ENCODE measurements at regions not wholly inside any gene's neighbourhood (a gene's known extent, or its start where the extent isn't known, plus 50 kb on each side); places are given as distances from the start of the nearest gene placed in this dataset.
"Not testable (repeated sequence)": the region's sequence is repeated elsewhere in the genome, so short reads cannot be mapped to it uniquely, and the experiment has no call there.

DNA sequence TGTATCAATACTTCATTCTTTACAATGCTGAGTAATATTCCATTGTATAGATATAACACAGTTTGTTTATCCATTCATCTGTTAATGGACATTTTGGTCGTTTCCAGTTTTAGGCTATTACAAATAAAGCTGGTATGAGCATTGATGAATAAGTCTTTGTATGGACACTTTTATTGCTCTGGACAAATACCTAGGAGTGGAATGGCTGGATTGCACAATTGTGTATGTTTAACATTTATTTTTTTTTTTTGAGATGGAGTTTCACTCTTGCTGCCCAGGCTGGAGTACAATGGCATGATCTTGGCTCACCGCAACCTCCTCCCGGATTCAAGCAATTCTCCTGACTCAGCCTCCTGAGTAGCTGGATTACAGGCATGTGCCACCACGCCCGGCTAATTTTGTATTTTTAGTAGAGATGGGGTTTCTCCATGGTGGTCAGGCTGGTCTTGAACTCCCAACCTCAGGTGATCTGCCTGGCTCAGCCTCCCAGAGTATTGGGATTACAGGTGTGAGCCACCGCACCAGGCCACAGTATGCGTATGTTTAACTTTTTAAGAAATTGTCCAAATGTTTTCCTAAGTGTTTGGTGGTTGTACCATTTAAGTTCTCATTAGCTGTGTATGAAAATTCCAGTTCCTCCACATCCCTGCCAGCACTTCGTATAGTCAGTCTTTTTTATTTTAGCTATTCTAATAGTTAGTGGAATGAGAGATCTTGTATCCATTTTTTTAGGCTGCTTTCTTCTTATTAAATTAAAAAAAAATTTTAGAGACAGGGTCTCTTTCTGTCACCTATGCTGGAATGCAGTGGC is 194.9 kb upstream of the HAAO start:
- no peak for DNase-seq

- no peak for DNase-seq
Observed at GRCh38 chr2:42984617-42985016, 192.2 kb upstream of the HAAO start.

GRCh38 chr2:42984081-42984480 is 191.7 kb upstream of the HAAO start:
- DNase-seq, result no peak

- no peak for DNase-seq
Observed at GRCh38 chr2:42980764-42981416, 188.5 kb upstream of the HAAO start.

DNA sequence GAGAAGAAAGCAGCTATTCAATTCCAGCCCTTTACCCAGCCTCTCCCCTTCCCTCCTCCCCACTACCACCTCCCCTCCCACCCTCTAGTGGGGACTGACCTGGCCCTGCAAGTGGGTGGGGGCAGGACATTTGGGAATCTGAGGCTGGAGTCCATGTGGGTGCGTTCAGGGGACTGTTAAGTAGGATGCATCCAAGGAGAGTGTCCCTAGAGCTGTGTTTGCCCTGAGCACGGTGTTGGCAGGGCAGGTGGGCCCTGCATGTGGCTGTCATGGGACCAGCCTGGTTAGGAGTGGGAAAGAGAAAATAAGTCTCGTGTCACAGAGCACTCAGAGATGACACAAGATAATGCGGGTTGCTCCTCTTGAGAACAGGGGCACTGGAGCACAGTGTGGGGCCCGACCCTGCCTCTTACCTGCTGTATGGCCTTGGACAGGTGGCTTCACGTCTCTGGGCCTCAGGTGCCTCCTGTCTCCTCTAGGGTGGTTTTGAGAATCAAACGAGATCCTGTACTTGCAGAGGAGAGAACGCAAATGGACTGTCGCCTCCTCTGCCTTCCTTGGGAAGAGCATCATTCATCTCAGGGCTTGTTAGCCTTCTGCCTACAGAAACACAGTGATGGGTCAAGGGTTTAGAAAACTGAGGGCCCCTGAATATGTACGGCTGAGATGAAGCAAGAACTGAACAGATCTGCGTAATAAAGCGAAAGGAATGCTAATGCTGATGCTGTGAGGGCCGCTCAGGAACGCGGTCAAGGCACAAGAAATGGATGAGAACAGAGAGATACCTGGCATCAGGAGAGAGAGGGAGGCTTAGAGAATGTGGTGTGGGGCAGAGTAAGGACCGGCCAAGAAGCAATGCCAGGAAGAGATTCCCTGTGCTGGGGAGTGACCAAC is 187.7 kb upstream of the HAAO start:
- DNase-seq, result no peak

DNA sequence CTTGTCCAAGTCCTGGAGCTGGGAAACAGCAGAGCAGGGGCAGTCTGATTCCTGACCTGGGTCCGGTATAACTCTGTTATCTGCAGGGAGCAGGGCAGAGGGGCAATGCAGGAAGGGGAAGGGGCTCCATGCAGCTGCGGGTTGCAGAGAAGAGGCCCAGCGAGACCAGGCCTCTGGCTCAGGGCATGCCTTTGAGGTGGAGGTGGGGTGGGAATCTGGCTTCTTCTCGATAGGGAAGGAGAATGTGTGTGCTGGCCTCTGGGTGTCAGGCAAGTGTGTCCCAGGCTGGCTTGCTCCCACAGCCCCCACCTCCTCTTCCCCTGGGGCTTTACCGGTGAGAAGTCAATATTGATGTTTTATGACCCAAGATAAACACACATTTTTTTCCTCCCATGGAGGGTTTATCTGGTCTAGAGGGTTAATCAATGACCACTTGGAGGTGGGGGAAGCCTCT is 187.1 kb upstream of the HAAO start:
- no peak for DNase-seq

- no peak for DNase-seq
Observed at GRCh38 chr2:42978887-42979415, 186.6 kb upstream of the HAAO start.

- DNase-seq, result no peak
Observed at GRCh38 chr2:42978175-42978886, 185.9 kb upstream of the HAAO start.

- no peak for DNase-seq
Observed at GRCh38 chr2:42977270-42978174, 185.1 kb upstream of the HAAO start.

GRCh38 chr2:42976351-42976750 is 184.0 kb upstream of the HAAO start:
- DNase-seq, result no peak

- DNase-seq, result peak; percentile 50
Observed at GRCh38 chr2:42974721-42975717, 182.6 kb upstream of the HAAO start.

DNA sequence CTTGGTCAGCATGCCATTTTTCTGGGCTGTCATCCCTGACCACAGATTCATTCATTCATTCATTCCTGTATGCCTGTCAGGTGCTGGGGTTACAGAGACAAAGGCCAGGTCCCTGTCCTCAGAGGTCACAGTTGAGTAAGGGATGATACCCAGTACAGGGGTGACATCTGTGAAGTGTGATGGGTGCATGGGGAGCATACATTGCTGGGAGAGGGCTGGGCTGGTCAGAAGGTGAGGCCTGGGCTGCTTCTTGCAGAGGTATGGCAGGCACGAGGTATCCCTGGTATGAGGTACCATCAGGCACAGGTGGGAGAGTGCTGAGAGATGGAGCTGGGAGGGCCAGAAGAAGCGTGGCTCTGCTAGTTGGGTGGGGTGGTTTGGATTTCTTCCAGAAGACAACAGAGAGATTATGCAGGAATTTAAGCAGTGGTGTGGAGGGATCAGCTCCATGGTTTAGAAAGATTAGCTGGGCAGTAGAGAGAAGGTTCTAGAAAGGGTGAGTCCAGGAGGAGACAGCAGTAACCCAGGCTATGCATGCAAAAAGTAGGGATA is 181.9 kb upstream of the HAAO start:
- no peak for DNase-seq

DNA sequence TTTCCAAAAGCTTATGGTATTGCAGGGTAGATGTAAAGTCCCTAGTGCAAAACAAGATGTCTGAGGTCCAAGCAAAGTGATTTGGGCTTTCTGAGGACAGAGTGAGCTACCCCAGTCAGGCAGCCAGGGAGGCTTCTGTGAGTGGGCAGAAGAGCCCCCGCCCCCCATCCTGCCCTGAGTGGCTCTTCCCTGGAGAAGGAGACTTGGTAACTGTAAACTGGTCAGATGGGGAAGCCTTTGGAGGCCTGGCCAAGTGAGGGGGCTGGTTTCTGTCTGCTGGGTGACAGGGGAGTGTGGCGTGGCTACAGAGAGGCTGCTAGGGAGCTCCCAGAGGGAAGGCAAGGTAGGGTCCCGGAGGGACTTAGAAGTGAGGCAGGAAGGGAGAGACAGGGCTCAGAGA is 181.3 kb upstream of the HAAO start:
- no peak for DNase-seq

- DNase-seq, result not testable (repeated sequence)
Observed at GRCh38 chr2:42972933-42973516, 180.6 kb upstream of the HAAO start.

- DNase-seq, result no peak
Observed at GRCh38 chr2:42971947-42972736, 179.8 kb upstream of the HAAO start.

DNA sequence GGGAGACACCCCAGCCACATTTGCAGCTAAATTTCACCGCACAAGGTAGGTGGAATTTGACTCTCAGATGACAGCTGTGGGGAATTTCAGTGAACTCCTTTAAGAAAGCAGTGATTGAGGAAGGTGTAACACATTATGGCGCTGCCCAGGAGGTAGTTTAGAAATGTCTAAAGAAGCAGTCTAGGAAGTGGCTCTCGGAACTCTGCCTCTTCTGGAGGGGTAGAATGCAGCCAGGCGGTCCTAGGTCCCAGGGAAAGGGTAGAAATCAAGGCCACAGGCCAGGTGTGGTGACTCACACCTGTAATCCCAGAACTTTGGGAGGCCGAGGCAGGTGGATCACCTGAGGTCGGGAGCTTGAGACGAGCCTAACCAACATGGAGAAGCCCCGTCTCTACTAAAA is 179.0 kb upstream of the HAAO start:
- DNase-seq, result no peak

- no peak for DNase-seq
Observed at GRCh38 chr2:42970151-42970550, 177.8 kb upstream of the HAAO start.

Data from CD4-positive, alpha-beta T cell treated with Interferon gamma for 1 hour (primary cell).